Neural cell (in vitro differentiated cells): ENCODE measurements at regions not wholly inside any gene's neighbourhood (a gene's known extent, or its start where the extent isn't known, plus 50 kb on each side); places are given as distances from the start of the nearest gene placed in this dataset.

Experiments
- H2AFZ ChIP-seq: fragments of 200-600, 300-800 bp; sonication (generic), shearing (Covaris generic); 2 replicates; pipeline ENCODE4 v1.6.0; 2014; ENCODE audit warnings: low read depth, mild to moderate bottlenecking, antibody characterized with exemption, low read length, moderate library complexity
- H3F3A ChIP-seq: fragments of 200-600 bp; shearing (Covaris generic); 2 replicates; pipeline ENCODE4 v1.6.1; 2016; ENCODE audit warnings: mild to moderate bottlenecking, moderate library complexity, mixed read lengths, antibody characterized with exemption, low read length; ENCODE audit not compliant: insufficient read depth, poor library complexity, severe bottlenecking
- H3K27ac ChIP-seq: fragments of 200-600, 300-800 bp; sonication (generic), shearing (Covaris generic); 2 replicates; pipeline ENCODE4 v1.5.1; 2014; ENCODE audit warnings: mild to moderate bottlenecking, low read length, moderate library complexity
- H3K27me3 ChIP-seq: fragments of 300-800, 200-600 bp; sonication (generic), shearing (Covaris generic); 2 replicates; pipeline ENCODE4 v1.6.0; 2014; ENCODE audit warnings: mild to moderate bottlenecking, low read depth, low read length, moderate library complexity; ENCODE audit not compliant: insufficient read depth
- H3K36me3 ChIP-seq: fragments of 300-800, 200-600 bp; sonication (generic), shearing (Covaris generic); 2 replicates; pipeline ENCODE4 v1.5.1; 2014; ENCODE audit warnings: mild to moderate bottlenecking, antibody characterized with exemption, low read length, moderate library complexity; ENCODE audit not compliant: insufficient read depth
- H3K4me2 ChIP-seq: fragments of 300-800, 200-600 bp; sonication (generic), shearing (Covaris generic); 2 replicates; pipeline ENCODE4 v1.6.0; 2014; ENCODE audit warnings: mild to moderate bottlenecking, low read length
- H3K4me3 ChIP-seq: fragments of 300-800, 200-600 bp; sonication (generic), shearing (Covaris generic); 2 replicates; pipeline ENCODE4 v1.5.1; 2014; ENCODE audit warnings: mild to moderate bottlenecking, low read length, moderate library complexity
- H3K79me2 ChIP-seq: fragments of 200-600 bp; shearing (Covaris generic); replicated peaks from 2 replicates; pipeline ENCODE4 v1.6.0; 2014; ENCODE audit warnings: mild to moderate bottlenecking, low read length, moderate library complexity; ENCODE audit not compliant: insufficient read depth
- H3K9ac ChIP-seq: fragments of 300-800, 200-600 bp; sonication (generic), shearing (Covaris generic); 2 replicates; pipeline ENCODE4 v1.6.1; 2016; ENCODE audit warnings: mild to moderate bottlenecking, low read length, mixed read lengths
- H3K9me2 ChIP-seq: fragments of 200-600 bp; shearing (Covaris generic); 2 replicates; pipeline ENCODE4 v1.6.1; 2016; ENCODE audit warnings: mild to moderate bottlenecking, low read length, mixed read lengths; ENCODE audit not compliant: insufficient read depth
- H3K9me3 ChIP-seq: fragments of 200-600, 300-800 bp; sonication (generic), shearing (Covaris generic); 2 replicates; pipeline ENCODE4 v1.6.1; 2016; ENCODE audit warnings: mild to moderate bottlenecking, mixed run types, low read length, moderate library complexity, mixed read lengths
- H4K20me1 ChIP-seq: fragments of 200-600 bp; shearing (Covaris generic); 2 replicates; pipeline ENCODE4 v1.6.1; 2016; ENCODE audit warnings: mild to moderate bottlenecking, mixed run types; ENCODE audit not compliant: insufficient read depth
- CTCF ChIP-seq: fragments of 450-650 bp; IDR thresholded peaks from 2 replicates; pipeline ENCODE4 v1.5.1; 2014; ENCODE audit warnings: antibody characterized with exemption, mild to moderate bottlenecking, moderate library complexity; ENCODE audit not compliant: poor library complexity, severe bottlenecking
- EP300 ChIP-seq: fragments of 450-650 bp; conservative IDR thresholded peaks from 2 replicates; pipeline ENCODE4 v1.6.1; 2014; ENCODE audit warnings: antibody characterized with exemption, mild to moderate bottlenecking, moderate library complexity; ENCODE audit not compliant: poor library complexity, severe bottlenecking
- EZH2 ChIP-seq: fragments of 200-600, 300-800 bp; shearing (Covaris generic), sonication (generic); IDR thresholded peaks from 2 replicates; pipeline ENCODE4 v1.6.1; 2014; ENCODE audit warnings: antibody characterized with exemption, low read length, borderline replicate concordance, mild to moderate bottlenecking; ENCODE audit not compliant: insufficient read depth, poor library complexity, severe bottlenecking
- MXI1 ChIP-seq: fragments of 450-650 bp; conservative IDR thresholded peaks from 2 replicates; pipeline ENCODE4 v1.6.1; 2014; ENCODE audit warnings: antibody characterized with exemption, mild to moderate bottlenecking; ENCODE audit not compliant: poor library complexity, severe bottlenecking
- POLR2AphosphoS5 ChIP-seq: IDR thresholded peaks from 2 replicates; pipeline ENCODE4 v1.6.1; 2012
- RAD21 ChIP-seq: fragments of 450-650 bp; conservative IDR thresholded peaks from 2 replicates; pipeline ENCODE4 v1.6.1; 2014; ENCODE audit warnings: antibody characterized with exemption, mild to moderate bottlenecking, moderate library complexity
- SMC3 ChIP-seq: fragments of 450-650 bp; conservative IDR thresholded peaks from 2 replicates; pipeline ENCODE4 v1.6.1; 2014; ENCODE audit warnings: antibody characterized with exemption, mild to moderate bottlenecking, moderate library complexity; ENCODE audit not compliant: poor library complexity
- TAF1 ChIP-seq: IDR thresholded peaks from 2 replicates; pipeline ENCODE4 v1.6.1; 2012; ENCODE audit warnings: low read depth
- TF ChIP-seq, protein P1 (sequence below): IDR thresholded peaks from 2 replicates; pipeline ENCODE4 v1.6.1; 2012; ENCODE audit warnings: borderline replicate concordance

DNA sequence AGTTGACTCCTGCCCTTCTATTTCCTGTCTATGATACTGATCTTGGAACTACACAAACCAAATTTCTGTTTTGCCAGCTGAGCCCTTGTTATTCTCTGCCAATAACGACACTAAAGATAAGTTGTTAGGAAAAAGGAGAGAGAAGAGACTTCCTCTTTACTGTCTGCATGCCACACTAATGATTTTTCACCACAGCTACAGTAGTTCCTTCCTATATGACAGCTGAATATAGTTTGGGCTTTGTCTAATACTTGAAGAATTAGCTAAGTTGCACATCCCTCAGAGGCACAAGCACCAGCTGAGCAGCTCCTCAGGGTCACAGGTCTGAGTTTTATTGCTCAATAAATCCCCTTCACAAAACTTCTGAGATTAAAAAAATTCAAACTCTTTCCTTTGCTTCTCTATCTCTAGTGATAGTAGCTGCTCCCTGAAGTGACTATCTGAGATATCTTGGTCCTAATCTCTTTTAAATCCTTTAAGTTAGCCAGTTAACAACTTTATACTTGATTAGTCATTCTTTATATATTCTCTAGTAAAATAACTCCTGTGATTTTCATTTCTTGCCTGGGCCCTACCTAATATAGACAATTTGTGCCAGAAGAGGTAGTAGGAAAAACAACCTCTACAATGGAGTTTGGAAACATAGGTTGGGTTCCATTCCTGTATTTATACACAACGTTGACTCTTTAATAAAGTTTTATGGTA, 253.0 kb upstream of the CNTNAP5 start:
- Histone ChIP-seq H3K9ac (no peak overlapping the region), H3K79me2 (no peaks in the 10 kb centered on the region), H2AFZ (no peak overlapping the region), H4K20me1 (no peaks in the 10 kb centered on the region), H3K27ac (no peak overlapping the region), H3K36me3 (no peaks in the 10 kb centered on the region), H3F3A (no peaks in the 10 kb centered on the region), H3K27me3 (no peaks in the 10 kb centered on the region), H3K9me3 (no peaks in the 10 kb centered on the region), H3K4me2 (no peak overlapping the region), H3K9me2 (no peaks in the 10 kb centered on the region), H3K4me3 (no peak overlapping the region)
- TF ChIP-seq SMC3 (no peak), RAD21 (no peak), EZH2 (no peak), POLR2AphosphoS5 (no peak), EP300 (no peak)
- TF ChIP-seq, protein P1, sequence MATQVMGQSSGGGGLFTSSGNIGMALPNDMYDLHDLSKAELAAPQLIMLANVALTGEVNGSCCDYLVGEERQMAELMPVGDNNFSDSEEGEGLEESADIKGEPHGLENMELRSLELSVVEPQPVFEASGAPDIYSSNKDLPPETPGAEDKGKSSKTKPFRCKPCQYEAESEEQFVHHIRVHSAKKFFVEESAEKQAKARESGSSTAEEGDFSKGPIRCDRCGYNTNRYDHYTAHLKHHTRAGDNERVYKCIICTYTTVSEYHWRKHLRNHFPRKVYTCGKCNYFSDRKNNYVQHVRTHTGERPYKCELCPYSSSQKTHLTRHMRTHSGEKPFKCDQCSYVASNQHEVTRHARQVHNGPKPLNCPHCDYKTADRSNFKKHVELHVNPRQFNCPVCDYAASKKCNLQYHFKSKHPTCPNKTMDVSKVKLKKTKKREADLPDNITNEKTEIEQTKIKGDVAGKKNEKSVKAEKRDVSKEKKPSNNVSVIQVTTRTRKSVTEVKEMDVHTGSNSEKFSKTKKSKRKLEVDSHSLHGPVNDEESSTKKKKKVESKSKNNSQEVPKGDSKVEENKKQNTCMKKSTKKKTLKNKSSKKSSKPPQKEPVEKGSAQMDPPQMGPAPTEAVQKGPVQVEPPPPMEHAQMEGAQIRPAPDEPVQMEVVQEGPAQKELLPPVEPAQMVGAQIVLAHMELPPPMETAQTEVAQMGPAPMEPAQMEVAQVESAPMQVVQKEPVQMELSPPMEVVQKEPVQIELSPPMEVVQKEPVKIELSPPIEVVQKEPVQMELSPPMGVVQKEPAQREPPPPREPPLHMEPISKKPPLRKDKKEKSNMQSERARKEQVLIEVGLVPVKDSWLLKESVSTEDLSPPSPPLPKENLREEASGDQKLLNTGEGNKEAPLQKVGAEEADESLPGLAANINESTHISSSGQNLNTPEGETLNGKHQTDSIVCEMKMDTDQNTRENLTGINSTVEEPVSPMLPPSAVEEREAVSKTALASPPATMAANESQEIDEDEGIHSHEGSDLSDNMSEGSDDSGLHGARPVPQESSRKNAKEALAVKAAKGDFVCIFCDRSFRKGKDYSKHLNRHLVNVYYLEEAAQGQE = no peak

DNA sequence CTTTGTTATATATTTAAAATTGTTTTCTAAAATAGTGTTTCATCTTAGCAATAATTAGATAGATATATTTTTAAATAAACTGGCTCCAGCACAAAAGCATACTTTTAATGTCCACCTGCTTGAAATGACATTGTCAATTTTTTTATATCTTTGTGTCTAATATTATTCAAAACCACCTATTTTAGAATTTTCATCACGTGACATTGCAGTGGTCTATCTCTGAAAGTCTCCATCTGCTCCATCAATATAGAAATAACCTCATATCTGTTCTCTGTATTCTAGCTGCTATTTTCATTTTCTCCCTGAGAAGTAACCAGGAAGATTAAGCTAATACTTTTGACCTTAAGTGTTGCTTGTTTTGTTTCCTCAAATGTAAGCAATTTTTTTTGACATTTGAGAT, 248.0 kb upstream of the CNTNAP5 start:
- no peak overlapping the region for H3K27ac ChIP-seq
- H3K9me2 ChIP-seq = no peaks in the 10 kb centered on the region
- H3K9me3 ChIP-seq = no peaks in the 10 kb centered on the region
- H3K36me3 ChIP-seq = no peaks in the 10 kb centered on the region
- no peaks in the 10 kb centered on the region for H4K20me1 ChIP-seq
- no peak overlapping the region for H3K9ac ChIP-seq
- no peaks in the 10 kb centered on the region for H3K79me2 ChIP-seq
- no peak overlapping the region for H3K4me3 ChIP-seq
- no peak overlapping the region for H2AFZ ChIP-seq
- TF ChIP-seq TAF1 = no peak
- no peak for TF ChIP-seq SMC3
- TF ChIP-seq EZH2 = no peak
- no peak for TF ChIP-seq CTCF
- TF ChIP-seq, protein P1 = no peak
- TF ChIP-seq MXI1 = no peak
- no peak for TF ChIP-seq EP300
- TF ChIP-seq POLR2AphosphoS5 = no peak
- no peak for TF ChIP-seq RAD21
- H3F3A ChIP-seq = no peaks in the 10 kb centered on the region
- no peaks in the 10 kb centered on the region for H3K27me3 ChIP-seq
- H3K4me2 ChIP-seq = no peak overlapping the region
